Activated CD4-positive, CD25-positive, alpha-beta regulatory T cell (primary cell): ENCODE measurements at regions not wholly inside any gene's neighbourhood (a gene's known extent, or its start where the extent isn't known, plus 50 kb on each side); places are given as distances from the start of the nearest gene placed in this dataset.
"Not testable (repeated sequence)": the region's sequence is repeated elsewhere in the genome, so short reads cannot be mapped to it uniquely, and the experiment has no call there.

ENCODE experiments used
- DNase-seq, 4 experiments: peaks; one replicate each; lab custom pipeline; 2025; lab: John Stamatoyannopoulos, UW

GRCh38 chr4:59511809-59512208, 1688.3 kb upstream of the ADGRL3 start:
- not testable (repeated sequence) for DNase-seq

- DNase-seq, result no peak
These were observed 1683.1 kb upstream of the ADGRL3 start for GRCh38 chr4:59517007-59517406.

GRCh38 chr4:59518005-59518823, 1681.9 kb upstream of the ADGRL3 start:
- no peak for DNase-seq

- no peak for DNase-seq
These were observed 1674.2 kb upstream of the ADGRL3 start for GRCh38 chr4:59525885-59526284.

- no peak for DNase-seq
These were observed 1664.6 kb upstream of the ADGRL3 start for GRCh38 chr4:59535541-59535940.

- no peak for DNase-seq
These were observed 1663.7 kb upstream of the ADGRL3 start for GRCh38 chr4:59536428-59536827.

- no peak for DNase-seq
These were observed 1662.8 kb upstream of the ADGRL3 start for GRCh38 chr4:59537246-59537886.

GRCh38 chr4:59539401-59539800, 1660.7 kb upstream of the ADGRL3 start:
- no peak for DNase-seq

GRCh38 chr4:59540311-59540710, 1659.8 kb upstream of the ADGRL3 start:
- no peak for DNase-seq

GRCh38 chr4:59553063-59553720, 1646.9 kb upstream of the ADGRL3 start:
- DNase-seq, result no peak

GRCh38 chr4:59553721-59554091, 1646.4 kb upstream of the ADGRL3 start:
- no peak for DNase-seq

- not testable (repeated sequence) for DNase-seq
These were observed 1643.9 kb upstream of the ADGRL3 start for GRCh38 chr4:59556191-59556590.

GRCh38 chr4:59560141-59560648, 1639.9 kb upstream of the ADGRL3 start:
- DNase-seq, result not testable (repeated sequence)

- no peak for DNase-seq
These were observed 1634.3 kb upstream of the ADGRL3 start for GRCh38 chr4:59565836-59566235.

GRCh38 chr4:59570860-59571476, 1629.2 kb upstream of the ADGRL3 start:
- no peak for DNase-seq

- no peak for DNase-seq
These were observed 1628.2 kb upstream of the ADGRL3 start for GRCh38 chr4:59571805-59572430.

GRCh38 chr4:59583845-59584568, 1616.1 kb upstream of the ADGRL3 start:
- DNase-seq, result no peak

- DNase-seq, result no peak
These were observed 1602.4 kb upstream of the ADGRL3 start for GRCh38 chr4:59597536-59598329.

- no peak for DNase-seq
These were observed 1601.9 kb upstream of the ADGRL3 start for GRCh38 chr4:59598330-59598618.

- DNase-seq, result no peak
These were observed 1591.7 kb upstream of the ADGRL3 start for GRCh38 chr4:59608466-59608865.

- DNase-seq, result no peak
These were observed 1587.9 kb upstream of the ADGRL3 start for GRCh38 chr4:59612235-59612634.
